ENCODE measurements at regions not wholly inside any gene's neighbourhood (a gene's known extent, or its start where the extent isn't known, plus 50 kb on each side); places are given as distances from the start of the nearest gene placed in this dataset.
"Not testable (repeated sequence)": the region's sequence is repeated elsewhere in the genome, so short reads cannot be mapped to it uniquely, and the experiment has no call there.

GRCh38 chrX:128622296-128622695 is 570.1 kb upstream of the ACTRT1 start:
- DNase-seq (ENCODE audit: low read depth, low spot score) = no peak

- DNase-seq (ENCODE audit: low read depth, low spot score) = no peak
Observed at GRCh38 chrX:128619490-128619889, 567.3 kb upstream of the ACTRT1 start.

DNA sequence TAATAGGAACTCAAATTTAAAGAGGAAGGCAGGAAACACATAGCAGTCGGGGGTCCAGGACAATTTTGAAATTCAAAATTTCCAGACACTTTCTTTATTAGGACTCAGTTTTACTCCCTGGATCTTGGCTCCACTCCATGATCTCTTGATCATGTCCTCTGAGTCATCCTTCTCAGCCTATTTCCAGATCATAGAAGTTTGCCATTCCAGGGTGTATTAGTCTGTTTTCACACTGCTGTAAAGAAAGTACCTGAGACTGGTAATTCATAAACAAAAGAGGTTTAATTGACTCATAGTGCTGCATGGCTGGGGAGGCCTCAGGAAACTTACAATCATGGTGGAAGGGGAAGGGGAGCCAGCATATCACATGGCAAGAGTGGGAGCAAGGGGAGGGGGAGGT is 564.7 kb upstream of the ACTRT1 start:
- no peak for DNase-seq (ENCODE audit: low read depth, low spot score)

- not testable (repeated sequence) for DNase-seq (ENCODE audit: low read depth, low spot score)
Observed at GRCh38 chrX:128606817-128607216, 554.6 kb upstream of the ACTRT1 start.

DNA sequence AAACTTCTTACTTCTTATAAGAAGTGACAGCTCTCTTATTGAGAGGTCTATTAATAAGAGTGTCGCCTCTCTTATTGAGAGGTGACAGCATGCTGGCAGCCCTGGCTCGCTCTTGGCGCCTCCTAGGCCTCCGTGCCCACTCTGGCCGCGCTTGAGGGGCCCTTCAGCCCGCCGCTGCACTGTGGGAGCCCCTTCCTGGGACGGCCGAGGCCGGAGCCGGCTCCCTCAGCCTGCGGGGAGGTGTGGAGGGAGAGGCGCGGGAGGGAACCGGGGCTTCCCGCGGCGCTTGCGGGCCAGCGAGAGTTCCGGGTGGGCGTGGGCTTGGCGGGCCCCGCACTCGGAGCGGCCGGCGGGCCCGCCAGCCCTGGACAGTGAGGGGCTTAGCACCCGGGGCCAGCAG is 554.2 kb upstream of the ACTRT1 start:
- DNase-seq (ENCODE audit: low read depth, low spot score) = not testable (repeated sequence)

DNA sequence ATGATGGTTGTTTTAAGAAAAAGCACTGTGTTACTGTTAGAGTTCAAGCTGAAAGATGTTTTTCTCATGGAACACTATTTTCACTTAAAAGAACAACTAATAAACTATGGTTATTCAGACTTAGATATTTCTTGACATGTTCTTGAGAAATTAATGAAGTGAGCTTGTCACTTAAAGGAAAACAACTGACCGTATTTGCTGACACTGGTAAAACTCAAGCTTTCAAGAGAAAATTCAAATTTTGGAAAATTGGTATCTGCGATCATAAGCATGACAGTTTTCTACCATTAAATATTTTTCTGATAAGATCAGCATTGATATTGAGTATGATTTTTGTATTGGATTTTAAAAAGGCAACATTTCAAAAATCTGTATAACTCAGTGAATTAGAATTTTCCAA is 549.5 kb upstream of the ACTRT1 start:
- no peak for DNase-seq (ENCODE audit: low read depth, low spot score)

- no peak for DNase-seq (ENCODE audit: low read depth, low spot score)
Observed at GRCh38 chrX:128599632-128600031, 547.4 kb upstream of the ACTRT1 start.

- no peak for DNase-seq (ENCODE audit: low read depth, low spot score)
Observed at GRCh38 chrX:128582036-128582435, 529.8 kb upstream of the ACTRT1 start.

DNA sequence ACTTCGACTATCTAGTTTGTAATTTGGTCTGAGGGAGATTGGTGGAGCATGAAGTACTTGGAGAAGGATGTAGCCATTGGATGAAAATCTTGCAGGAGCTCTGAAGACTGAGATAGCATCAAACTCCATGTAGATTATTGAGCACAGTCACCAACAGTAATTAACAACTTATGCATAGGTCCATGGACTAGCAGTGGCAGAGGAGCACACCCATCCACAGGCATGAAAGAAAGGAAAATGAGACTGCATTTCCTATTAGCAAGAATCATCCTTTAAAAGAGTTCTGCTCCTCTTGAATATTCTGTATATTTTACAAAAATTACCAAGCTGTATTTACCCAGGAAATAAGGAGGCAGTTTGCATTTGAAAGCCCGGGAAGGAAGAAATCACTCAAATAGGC is 529.4 kb upstream of the ACTRT1 start:
- no peak for DNase-seq (ENCODE audit: low read depth, low spot score)

DNA sequence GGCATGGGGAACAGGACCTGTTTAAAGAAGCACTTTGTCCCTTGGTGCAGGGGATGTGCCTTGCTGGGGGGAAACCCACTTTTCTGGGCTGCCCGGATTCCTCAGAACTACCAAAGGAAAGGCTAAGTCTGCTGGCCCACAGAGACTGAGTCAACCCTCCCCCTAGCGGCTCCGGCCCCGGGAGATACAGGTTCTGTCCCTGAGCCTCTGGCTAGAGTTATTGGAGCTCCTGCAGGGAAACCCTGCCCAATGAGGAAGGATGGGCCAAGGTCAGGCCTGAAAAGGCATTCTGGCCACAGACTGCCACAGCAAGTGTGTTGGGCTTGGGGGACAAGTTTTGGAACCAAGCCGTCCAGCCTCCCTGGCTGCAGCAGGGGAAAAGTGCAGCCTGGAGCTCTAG is 490.9 kb upstream of the ACTRT1 start:
- no peak for DNase-seq (ENCODE audit: low read depth, low spot score)

DNA sequence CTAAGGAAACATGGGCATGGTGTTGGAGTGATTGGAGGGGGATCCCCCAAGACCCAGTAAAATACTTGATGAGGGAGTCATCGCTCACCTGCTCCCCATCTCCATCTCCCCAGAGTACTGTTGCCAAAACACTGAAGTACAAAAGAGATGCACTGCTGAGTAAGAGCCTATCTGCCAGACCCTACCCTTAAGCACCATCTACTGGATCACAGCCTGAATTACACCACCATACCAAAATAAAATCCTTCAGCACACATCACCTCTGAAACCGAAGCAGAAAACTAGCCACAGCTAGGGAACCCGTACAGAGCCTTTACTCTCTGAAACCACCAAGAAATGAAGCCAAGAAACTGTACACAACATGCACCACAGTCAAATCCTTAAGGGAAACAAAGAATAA is 466.3 kb upstream of the ACTRT1 start:
- peak; percentile 71 for DNase-seq (ENCODE audit: low read depth, low spot score)

DNA sequence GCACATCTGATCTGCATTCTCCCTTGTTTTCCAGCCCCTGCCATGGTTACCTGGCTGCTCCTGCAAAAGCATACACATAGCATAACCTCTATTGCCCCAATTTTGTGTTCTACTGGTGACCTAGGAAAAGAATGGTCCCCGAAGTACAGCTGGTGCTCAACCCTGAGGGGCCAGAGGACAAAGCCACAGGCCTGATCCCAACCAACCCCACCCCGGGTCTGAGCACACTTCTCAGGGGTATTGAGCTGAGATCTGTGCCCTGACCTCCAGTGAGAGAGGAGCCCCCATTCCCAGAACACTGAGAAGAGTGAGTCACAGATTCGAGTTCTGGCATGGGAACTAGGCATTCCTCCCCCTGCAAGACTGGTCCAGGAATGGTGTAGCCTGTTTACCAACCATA is 465.5 kb upstream of the ACTRT1 start:
- no peak for DNase-seq (ENCODE audit: low read depth, low spot score)

- DNase-seq (ENCODE audit: low read depth, low spot score) = no peak
Observed at GRCh38 chrX:128504496-128504895, 452.3 kb upstream of the ACTRT1 start.

DNA sequence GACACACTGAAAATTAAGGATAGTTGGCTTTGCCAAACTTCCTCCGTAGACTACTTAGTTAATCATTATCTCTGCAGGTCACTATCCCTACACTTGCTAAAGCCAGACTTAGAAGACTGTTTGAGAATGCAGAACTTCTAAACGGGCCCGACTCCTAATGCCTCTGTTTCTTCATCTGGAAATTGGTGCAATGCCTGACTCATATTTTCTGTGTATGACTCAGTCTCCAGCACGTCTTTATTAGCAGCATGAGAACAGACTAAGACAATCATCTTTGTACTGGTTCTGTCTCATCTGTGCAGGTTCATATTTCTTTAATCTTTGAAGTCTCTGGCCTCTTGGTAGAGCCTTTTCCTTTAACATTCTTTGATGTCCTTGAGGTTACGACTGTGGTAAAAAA is 411.9 kb upstream of the ACTRT1 start:
- DNase-seq (ENCODE audit: low read depth, low spot score) = no peak

DNA sequence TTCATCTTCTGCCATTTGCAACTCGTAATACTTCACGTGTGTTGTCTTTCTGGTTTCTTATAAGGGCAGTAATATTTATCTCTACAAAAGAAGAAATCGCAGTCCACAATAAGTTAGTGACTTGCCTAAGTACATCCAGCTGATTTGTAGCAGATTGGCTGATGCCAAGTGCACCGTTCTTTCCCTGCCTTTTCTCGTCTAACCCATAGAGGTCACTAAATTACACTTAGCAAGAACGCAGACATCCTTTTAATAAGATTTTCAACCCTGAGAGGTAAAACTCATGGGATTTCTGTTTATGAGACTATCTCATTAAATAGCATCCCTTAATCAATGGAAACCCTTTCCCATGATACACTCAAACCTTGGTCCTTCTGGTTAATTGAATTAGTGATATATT is 408.6 kb upstream of the ACTRT1 start:
- DNase-seq (ENCODE audit: low read depth, low spot score) = peak; percentile 10

GRCh38 chrX:128458888-128459287 is 406.7 kb upstream of the ACTRT1 start:
- DNase-seq (ENCODE audit: low read depth, low spot score) = no peak

DNA sequence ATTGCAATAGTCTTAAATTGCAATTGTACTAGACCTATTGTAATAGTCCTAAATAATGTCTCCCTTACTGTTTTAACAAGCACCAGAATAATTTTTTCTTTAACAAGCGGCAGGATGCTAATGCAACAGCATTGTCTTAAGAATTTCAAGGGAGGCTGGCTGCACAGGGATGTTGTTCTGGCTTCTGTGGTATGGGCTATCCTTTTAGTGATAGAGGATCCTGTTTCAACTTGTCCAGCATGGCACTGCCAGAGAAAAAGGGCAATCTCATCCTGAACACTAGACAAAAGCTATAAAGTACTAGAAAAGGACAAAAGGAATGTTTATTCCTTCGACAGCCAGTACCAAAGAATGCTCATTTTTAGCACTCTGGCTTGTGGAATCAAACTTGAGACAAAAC is 405.5 kb upstream of the ACTRT1 start:
- no peak for DNase-seq (ENCODE audit: low read depth, low spot score)

- DNase-seq (ENCODE audit: low read depth, low spot score) = no peak
Observed at GRCh38 chrX:128439159-128439558, 387.0 kb upstream of the ACTRT1 start.

- no peak for DNase-seq (ENCODE audit: low read depth, low spot score)
Observed at GRCh38 chrX:128438082-128438481, 385.9 kb upstream of the ACTRT1 start.

- no peak for DNase-seq (ENCODE audit: low read depth, low spot score)
Observed at GRCh38 chrX:128436397-128437103, 384.3 kb upstream of the ACTRT1 start.

DNA sequence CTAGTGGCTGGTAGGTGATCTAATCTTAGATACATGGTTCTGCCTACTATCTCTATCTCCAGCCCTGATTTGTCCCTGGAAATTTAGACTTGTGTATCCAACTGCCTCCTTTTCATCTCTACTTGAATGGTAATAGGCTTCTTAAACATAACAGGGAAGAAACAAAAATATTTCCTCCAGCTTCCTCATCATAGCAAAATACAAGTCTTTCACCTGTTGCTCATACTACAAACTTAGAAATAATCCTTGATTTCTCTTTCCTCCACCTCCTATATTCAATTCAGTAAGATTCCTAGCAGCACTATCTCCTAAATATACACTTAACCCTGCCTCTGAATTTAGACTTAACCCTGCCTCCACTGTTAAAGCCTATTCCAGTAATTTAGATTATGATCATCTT is 373.3 kb upstream of the ACTRT1 start:
- DNase-seq (ENCODE audit: low read depth, low spot score) = no peak

GRCh38 chrX:128408842-128409241 is 356.6 kb upstream of the ACTRT1 start:
- no peak for DNase-seq (ENCODE audit: low read depth, low spot score)

DNA sequence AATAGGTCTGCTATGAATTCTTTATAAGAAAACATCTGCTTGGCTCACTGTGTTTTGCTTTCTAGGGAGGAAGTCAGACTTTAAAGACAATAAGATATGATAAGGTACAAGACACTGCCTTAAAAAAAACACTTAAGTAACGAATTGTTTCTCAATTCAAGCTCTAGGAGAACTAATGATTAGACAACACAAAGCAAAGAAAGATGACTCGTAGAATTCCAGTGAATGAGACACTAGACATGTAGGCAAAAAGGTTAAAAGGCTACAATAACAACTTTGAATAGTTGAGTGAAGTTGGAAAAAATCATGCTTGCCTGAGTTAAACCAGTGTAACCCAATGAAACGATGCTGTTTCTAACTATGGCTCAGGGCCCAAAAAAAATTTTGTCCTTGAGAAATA is 344.4 kb upstream of the ACTRT1 start:
- no peak for DNase-seq (ENCODE audit: low read depth, low spot score)

GRCh38 chrX:128383846-128384245 is 331.6 kb upstream of the ACTRT1 start:
- peak; percentile 45 for DNase-seq (ENCODE audit: low read depth, low spot score)
